ENCODE measurements at regions not wholly inside any gene's neighbourhood (a gene's known extent, or its start where the extent isn't known, plus 50 kb on each side); places are given as distances from the start of the nearest gene placed in this dataset.
A peak's percentile ranks its signal among the peaks of the same experiment; 100 is the strongest.

DNA sequence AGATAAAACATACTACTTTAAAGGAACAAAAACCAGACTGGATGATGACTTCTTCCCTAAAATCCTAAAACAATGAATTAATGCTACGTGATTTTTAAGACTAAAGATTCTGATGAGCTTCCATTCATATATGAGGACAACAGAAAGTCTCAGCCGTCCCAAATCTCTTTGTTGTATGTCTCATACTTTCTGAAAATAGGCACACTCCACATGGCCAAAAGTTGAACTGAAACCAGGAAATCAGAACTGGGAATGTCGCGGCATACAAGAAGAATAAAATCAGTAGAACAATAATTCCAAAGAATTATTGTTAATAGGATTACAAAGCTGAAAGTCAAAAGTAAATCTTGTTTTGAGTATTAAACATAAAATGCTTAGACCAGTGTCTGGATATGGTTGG is 195.4 kb upstream of the GHITM start:
- Histone ChIP-seq H2BK12ac (ENCODE audit: low read length) (no peak overlapping the region), H3K27me3 (ENCODE audit: control insufficient read depth in 3 of 3, insufficient read depth in 3 of 3, low read depth in 1 of 3, low read length in 3 of 3) (no peaks in the 10 kb centered on the region), H2BK15ac (ENCODE audit: low read length) (no peak overlapping the region), H3K14ac (ENCODE audit: low read length) (no peak overlapping the region), H3K27ac (replicated peaks; ENCODE audit: low read length) (no peak overlapping the region), H3K23ac (ENCODE audit: low read depth, low read length, poor library complexity) (no peak overlapping the region), H2AK5ac (ENCODE audit: low read depth, low read length) (no peak overlapping the region), H3K4me3 (ENCODE audit: low read length in 2 of 2) (no peak overlapping the region), H3K4me1 (ENCODE audit: control insufficient read depth in 2 of 2, insufficient read depth in 1 of 2, low read depth in 1 of 2, low read length in 2 of 2) (no peaks in the 10 kb centered on the region), H3K4me2 (ENCODE audit: insufficient read depth, low read length, poor library complexity, severe bottlenecking) (no peak overlapping the region), H4K91ac (ENCODE audit: low read depth, low read length, poor library complexity) (no peak overlapping the region), H3K18ac (ENCODE audit: low read length) (no peak overlapping the region), H4K8ac (ENCODE audit: low read depth, low read length) (no peak overlapping the region), H2BK5ac (ENCODE audit: low read length) (no peak overlapping the region), H3K4ac (ENCODE audit: low read length) (no peak overlapping the region), H3K36me3 (replicated peaks in 1 of 2; ENCODE audit: control insufficient read depth in 2 of 2, insufficient read depth in 2 of 2, low read length in 2 of 2) (no peaks in the 10 kb centered on the region), H3K9me3 (replicated peaks in 1 of 2; ENCODE audit: control insufficient read depth in 2 of 2, insufficient read depth in 1 of 2, low read depth in 1 of 2, low read length in 2 of 2) (no peaks in the 10 kb centered on the region), H2AFZ (ENCODE audit: low read length) (no peak overlapping the region), H3K9ac (ENCODE audit: low read depth, low read length, poor library complexity) (no peak overlapping the region), H2BK120ac (ENCODE audit: low read depth, low read length) (no peak overlapping the region), H3K79me1 (ENCODE audit: low read depth, low read length) (no peaks in the 10 kb centered on the region)
- DNase-seq (ENCODE audit: low spot score), result no peak
- WGBS, 2 donors (ENCODE audit: extremely low coverage in 2 of 2, insufficient read length in 2 of 2, insufficient replicate concordance in 1 of 2), result no CpG with 5 or more reads among the region's 4 CpGs

DNA sequence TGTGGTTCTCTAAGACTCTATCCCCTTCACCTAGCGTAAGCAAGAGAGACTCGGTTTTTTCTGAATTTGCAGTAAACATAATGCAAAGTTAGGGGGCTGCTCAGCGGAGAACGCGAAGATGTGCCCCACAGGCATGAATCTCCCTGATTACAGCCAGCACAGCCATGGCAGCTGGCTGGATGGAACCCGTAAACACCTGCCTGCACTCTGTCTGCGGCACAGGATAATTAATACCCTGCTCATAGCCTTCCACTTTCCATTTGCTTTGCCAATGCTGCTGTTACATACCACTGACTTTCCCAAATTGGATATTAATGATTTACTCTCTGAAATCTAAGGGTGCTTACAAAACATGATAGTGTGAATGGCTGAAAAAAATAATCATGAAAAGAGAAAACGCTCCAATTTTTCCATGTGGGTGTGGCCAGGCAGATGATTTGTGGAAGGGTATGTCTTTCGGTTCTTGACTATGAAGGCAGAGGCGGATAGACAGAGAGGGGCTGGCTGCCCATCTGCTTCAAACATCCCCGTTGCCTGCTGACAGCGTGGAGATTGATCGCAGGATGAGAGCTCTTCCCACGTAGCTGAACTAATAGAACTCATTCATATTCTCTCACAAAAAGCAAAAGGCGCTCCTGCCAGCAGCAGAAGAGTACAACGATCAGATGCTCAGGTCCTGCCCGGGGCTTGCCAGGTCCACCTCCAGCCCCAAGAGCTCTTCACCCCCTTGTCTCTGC is 193.2 kb upstream of the GHITM start:
- Histone ChIP-seq H4K8ac (ENCODE audit: low read depth, low read length) (no peak overlapping the region), H3K4me2 (ENCODE audit: insufficient read depth, low read length, poor library complexity, severe bottlenecking) (no peak overlapping the region), H3K14ac (ENCODE audit: low read length) (no peak overlapping the region), H3K9me3 (replicated peaks in 1 of 2; ENCODE audit: control insufficient read depth in 2 of 2, insufficient read depth in 1 of 2, low read depth in 1 of 2, low read length in 2 of 2) (no peaks in the 10 kb centered on the region), H3K4ac (ENCODE audit: low read length) (no peak overlapping the region), H2AK5ac (ENCODE audit: low read depth, low read length) (no peak overlapping the region), H3K4me1 (ENCODE audit: control insufficient read depth in 2 of 2, insufficient read depth in 1 of 2, low read depth in 1 of 2, low read length in 2 of 2) (peaks cover 0 to 1% of the 10 kb centered on the region in 2 donors), H2BK120ac (ENCODE audit: low read depth, low read length) (no peak overlapping the region), H2BK5ac (ENCODE audit: low read length) (no peak overlapping the region), H2BK15ac (ENCODE audit: low read length) (no peak overlapping the region), H3K27ac (replicated peaks; ENCODE audit: low read length) (no peak overlapping the region), H4K91ac (ENCODE audit: low read depth, low read length, poor library complexity) (no peak overlapping the region), H3K4me3 (ENCODE audit: low read length in 2 of 2) (no peak overlapping the region), H3K23ac (ENCODE audit: low read depth, low read length, poor library complexity) (no peak overlapping the region), H2BK12ac (ENCODE audit: low read length) (no peak overlapping the region), H3K79me1 (ENCODE audit: low read depth, low read length) (no peaks in the 10 kb centered on the region), H3K27me3 (ENCODE audit: control insufficient read depth in 3 of 3, insufficient read depth in 3 of 3, low read depth in 1 of 3, low read length in 3 of 3) (no peaks in the 10 kb centered on the region), H2AFZ (ENCODE audit: low read length) (no peak overlapping the region), H3K18ac (ENCODE audit: low read length) (peak overlapping the region; percentile 35), H3K9ac (ENCODE audit: low read depth, low read length, poor library complexity) (no peak overlapping the region), H3K36me3 (replicated peaks in 1 of 2; ENCODE audit: control insufficient read depth in 2 of 2, insufficient read depth in 2 of 2, low read length in 2 of 2) (no peaks in the 10 kb centered on the region)
- no CpG with 5 or more reads among the region's 17 CpGs for WGBS, 2 donors (ENCODE audit: extremely low coverage in 2 of 2, insufficient read length in 2 of 2, insufficient replicate concordance in 1 of 2)
- no peak for DNase-seq (ENCODE audit: low spot score)

DNA sequence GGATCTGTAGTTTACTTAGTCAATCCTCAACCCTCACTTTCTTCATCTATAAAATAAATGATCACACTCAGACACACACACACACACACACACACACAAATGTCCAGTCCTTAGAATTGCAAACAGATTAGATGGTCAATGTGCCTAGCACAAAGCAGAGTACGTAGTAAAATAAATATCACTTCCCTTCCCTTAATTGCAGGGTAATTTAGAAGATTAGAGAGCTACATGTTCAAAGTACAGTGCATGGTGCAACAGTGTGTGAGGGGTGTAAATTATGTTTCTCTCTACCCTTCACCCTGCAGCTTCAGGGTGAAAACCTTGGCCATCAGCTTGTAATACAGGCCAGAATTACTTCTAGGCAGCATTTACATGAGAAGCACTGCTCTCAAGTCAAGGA is 187.0 kb upstream of the GHITM start:
- Histone ChIP-seq H3K79me1 (ENCODE audit: low read depth, low read length) (no peaks in the 10 kb centered on the region), H3K4me3 (ENCODE audit: low read length in 2 of 2) (no peak overlapping the region), H3K27ac (replicated peaks; ENCODE audit: low read length) (no peak overlapping the region), H3K27me3 (ENCODE audit: control insufficient read depth in 3 of 3, insufficient read depth in 3 of 3, low read depth in 1 of 3, low read length in 3 of 3) (no peaks in the 10 kb centered on the region), H3K9ac (ENCODE audit: low read depth, low read length, poor library complexity) (no peak overlapping the region), H3K9me3 (replicated peaks in 1 of 2; ENCODE audit: control insufficient read depth in 2 of 2, insufficient read depth in 1 of 2, low read depth in 1 of 2, low read length in 2 of 2) (no peaks in the 10 kb centered on the region), H3K36me3 (replicated peaks in 1 of 2; ENCODE audit: control insufficient read depth in 2 of 2, insufficient read depth in 2 of 2, low read length in 2 of 2) (no peaks in the 10 kb centered on the region), H3K4me1 (ENCODE audit: control insufficient read depth in 2 of 2, insufficient read depth in 1 of 2, low read depth in 1 of 2, low read length in 2 of 2) (peaks cover 0 to 14% of the 10 kb centered on the region in 2 donors), H2BK5ac (ENCODE audit: low read length) (no peak overlapping the region), H4K8ac (ENCODE audit: low read depth, low read length) (no peak overlapping the region), H3K18ac (ENCODE audit: low read length) (no peak overlapping the region), H3K14ac (ENCODE audit: low read length) (no peak overlapping the region), H2AK5ac (ENCODE audit: low read depth, low read length) (no peak overlapping the region), H4K91ac (ENCODE audit: low read depth, low read length, poor library complexity) (no peak overlapping the region), H3K23ac (ENCODE audit: low read depth, low read length, poor library complexity) (no peak overlapping the region), H2BK120ac (ENCODE audit: low read depth, low read length) (no peak overlapping the region), H3K4ac (ENCODE audit: low read length) (no peak overlapping the region), H3K4me2 (ENCODE audit: insufficient read depth, low read length, poor library complexity, severe bottlenecking) (no peak overlapping the region), H2BK12ac (ENCODE audit: low read length) (no peak overlapping the region), H2BK15ac (ENCODE audit: low read length) (no peak overlapping the region), H2AFZ (ENCODE audit: low read length) (no peak overlapping the region)
- no peak for DNase-seq (ENCODE audit: low spot score)
- WGBS, 2 donors (ENCODE audit: extremely low coverage in 2 of 2, insufficient read length in 2 of 2, insufficient replicate concordance in 1 of 2), result no CpG with 5 or more reads among the region's 1 CpG

DNA sequence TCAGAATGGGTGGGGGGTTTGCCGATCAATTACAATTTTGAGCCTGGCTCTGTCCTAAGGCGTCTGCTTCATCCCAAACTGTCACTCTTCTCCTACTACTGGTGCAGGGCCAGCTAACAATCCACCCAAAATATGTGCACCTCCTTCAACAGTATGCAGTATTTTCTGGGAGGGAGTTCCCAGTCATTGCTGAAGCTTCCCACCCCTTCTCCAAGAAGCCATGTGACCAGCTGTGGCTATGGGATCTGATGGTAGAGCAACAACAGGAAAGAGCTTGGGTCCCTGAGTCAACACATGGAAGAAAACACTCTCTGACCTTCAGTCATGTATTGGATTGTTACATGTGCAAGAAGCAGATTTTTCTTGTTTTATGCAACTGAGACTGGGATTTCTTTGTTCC is 185.7 kb upstream of the GHITM start:
- DNase-seq (ENCODE audit: low spot score), result no peak
- no peaks in the 10 kb centered on the region for H3K79me1 ChIP-seq (ENCODE audit: low read depth, low read length)
- no peaks in the 10 kb centered on the region for H3K27me3 ChIP-seq (ENCODE audit: control insufficient read depth in 3 of 3, insufficient read depth in 3 of 3, low read depth in 1 of 3, low read length in 3 of 3)
- H3K9ac ChIP-seq (ENCODE audit: low read depth, low read length, poor library complexity), result no peak overlapping the region
- no peak overlapping the region for H2AFZ ChIP-seq (ENCODE audit: low read length)
- H3K14ac ChIP-seq (ENCODE audit: low read length), result no peak overlapping the region
- no peak overlapping the region for H4K8ac ChIP-seq (ENCODE audit: low read depth, low read length)
- no peak overlapping the region for H2BK12ac ChIP-seq (ENCODE audit: low read length)
- no peak overlapping the region for H2BK15ac ChIP-seq (ENCODE audit: low read length)
- no peak overlapping the region for H3K4me2 ChIP-seq (ENCODE audit: insufficient read depth, low read length, poor library complexity, severe bottlenecking)
- H3K23ac ChIP-seq (ENCODE audit: low read depth, low read length, poor library complexity), result no peak overlapping the region
- WGBS, 2 donors (ENCODE audit: extremely low coverage in 2 of 2, insufficient read length in 2 of 2, insufficient replicate concordance in 1 of 2), result no CpG with 5 or more reads among the region's 2 CpGs
- no peaks in the 10 kb centered on the region for H3K9me3 ChIP-seq (replicated peaks in 1 of 2; ENCODE audit: control insufficient read depth in 2 of 2, insufficient read depth in 1 of 2, low read depth in 1 of 2, low read length in 2 of 2)
- H2BK120ac ChIP-seq (ENCODE audit: low read depth, low read length), result no peak overlapping the region
- no peak overlapping the region for H2AK5ac ChIP-seq (ENCODE audit: low read depth, low read length)
- no peak overlapping the region for H4K91ac ChIP-seq (ENCODE audit: low read depth, low read length, poor library complexity)
- H3K4me1 ChIP-seq (ENCODE audit: control insufficient read depth in 2 of 2, insufficient read depth in 1 of 2, low read depth in 1 of 2, low read length in 2 of 2), result peaks cover 0 to 24% of the 10 kb centered on the region in 2 donors
- H3K18ac ChIP-seq (ENCODE audit: low read length), result no peak overlapping the region
- H3K36me3 ChIP-seq (replicated peaks in 1 of 2; ENCODE audit: control insufficient read depth in 2 of 2, insufficient read depth in 2 of 2, low read length in 2 of 2), result no peaks in the 10 kb centered on the region
- H3K4me3 ChIP-seq (ENCODE audit: low read length in 2 of 2), result no peak overlapping the region
- no peak overlapping the region for H3K4ac ChIP-seq (ENCODE audit: low read length)
- no peak overlapping the region for H3K27ac ChIP-seq (replicated peaks; ENCODE audit: low read length)
- H2BK5ac ChIP-seq (ENCODE audit: low read length), result no peak overlapping the region
